ENCODE measurements at regions not wholly inside any gene's neighbourhood (a gene's known extent, or its start where the extent isn't known, plus 50 kb on each side); places are given as distances from the start of the nearest gene placed in this dataset.

GRCh38 chrX:28188526-28188925 lies 207.3 kb upstream of the DCAF8L1 start:
- no peak for TF ChIP-seq CTCF (IDR thresholded peaks at IDR 0.05)
- TF ChIP-seq POLR2A (IDR thresholded peaks at IDR 0.05): no peak
